HG02571 (cell line): ENCODE measurements at regions not wholly inside any gene's neighbourhood (a gene's known extent, or its start where the extent isn't known, plus 50 kb on each side); places are given as distances from the start of the nearest gene placed in this dataset.

Source experiments
- ATAC-seq: cut with Tn5 transposase; IDR thresholded peaks from one replicate; pipeline ENCODE4 v1.9.1; 2021; ENCODE audit warnings: mild to moderate bottlenecking, moderate library complexity; ENCODE audit not compliant: unreplicated experiment

GRCh38 chr7:131624536-131624935, 68.1 kb upstream of the PODXL start:
- no peak for ATAC-seq

DNA sequence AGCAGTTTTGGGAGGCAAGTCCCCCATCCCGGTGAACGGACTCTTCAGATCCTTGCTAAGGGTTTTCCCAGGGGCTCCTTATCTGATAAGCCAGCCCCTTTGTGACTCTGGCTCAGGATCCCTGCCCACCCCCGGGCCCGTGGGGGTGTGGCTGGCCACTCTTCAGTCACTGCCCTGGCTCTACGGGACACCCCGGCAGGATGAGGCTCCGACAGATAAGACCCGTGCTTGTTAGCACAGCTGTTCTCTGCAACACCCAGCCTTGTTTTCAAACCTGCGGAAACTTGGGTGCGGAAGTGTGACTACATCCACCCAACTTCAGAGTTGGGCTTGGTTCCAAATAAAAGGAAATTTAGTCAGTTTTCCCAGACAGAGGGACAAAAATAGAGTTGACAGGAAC, 66.7 kb upstream of the PODXL start:
- no peak for ATAC-seq

- ATAC-seq: no peak
Measured at GRCh38 chr7:131621652-131622051, 65.2 kb upstream of the PODXL start.

DNA sequence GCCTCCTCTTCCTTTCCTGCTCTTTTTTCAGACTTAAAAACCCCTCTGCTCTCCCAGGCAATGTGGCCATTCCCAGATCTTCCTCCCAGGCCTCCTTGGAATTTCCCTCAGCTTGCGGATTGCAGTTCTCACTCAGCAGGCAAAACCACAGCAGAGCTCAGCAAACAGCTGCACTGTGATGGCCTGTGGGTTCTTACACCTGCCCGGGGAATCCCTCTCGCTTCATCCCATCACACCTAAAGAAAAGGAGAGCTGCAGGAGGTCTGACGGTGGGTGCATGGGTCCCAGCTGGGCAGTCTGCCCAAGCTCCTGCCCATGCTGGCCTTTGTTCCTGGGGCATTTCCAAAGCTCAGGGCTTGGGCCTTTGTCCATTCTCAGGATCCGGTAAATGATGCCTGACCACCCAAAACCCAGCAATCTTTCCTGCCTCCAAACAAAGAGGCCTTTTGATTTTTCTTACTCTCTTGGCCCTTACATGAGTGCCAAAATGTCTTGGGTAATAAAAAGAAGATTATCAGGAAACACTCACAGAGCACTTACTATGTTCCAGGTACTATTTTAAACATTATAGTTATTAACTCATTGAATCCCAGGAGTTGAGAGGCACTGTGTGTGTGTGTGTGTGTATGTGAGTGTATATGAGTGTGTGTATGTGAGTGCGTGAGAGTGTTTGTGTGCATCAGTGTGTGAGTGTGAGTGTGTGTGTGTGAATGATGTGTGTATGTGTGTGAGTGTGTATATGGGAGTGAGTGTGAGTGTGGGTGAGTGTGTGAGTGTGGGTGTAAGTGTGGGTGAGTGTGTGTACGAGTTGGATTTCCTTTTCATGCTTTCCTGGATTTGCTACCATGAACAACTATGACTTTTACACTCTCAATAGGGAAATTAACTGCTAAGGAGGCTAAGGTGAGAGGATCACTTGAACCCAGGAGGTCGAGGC, 64.5 kb upstream of the PODXL start:
- ATAC-seq: no peak

- no peak for ATAC-seq
Measured at GRCh38 chr7:131619336-131620305, 63.2 kb upstream of the PODXL start.

DNA sequence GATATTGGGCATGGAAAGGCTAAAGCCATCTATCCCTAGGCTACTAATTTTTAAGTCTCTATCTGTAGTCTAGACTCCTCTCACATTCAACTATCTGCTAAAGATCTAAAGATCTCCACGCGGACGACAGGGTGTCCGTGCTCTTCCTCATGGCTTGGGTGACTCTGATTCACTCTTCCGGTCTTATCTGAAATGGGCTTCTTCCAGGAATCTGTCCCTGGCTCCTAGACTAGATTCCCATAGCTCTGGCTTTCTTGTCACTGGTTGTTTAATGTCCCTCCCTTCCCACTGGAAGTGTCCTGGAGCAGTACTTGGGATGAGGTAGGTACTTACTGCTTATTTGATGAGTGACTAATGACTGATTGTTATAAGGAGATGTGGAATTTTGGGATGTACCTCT, 62.0 kb upstream of the PODXL start:
- no peak for ATAC-seq

- no peak for ATAC-seq
Measured at GRCh38 chr7:131616487-131617200, 60.2 kb upstream of the PODXL start.

GRCh38 chr7:131613909-131614308, 57.5 kb upstream of the PODXL start:
- no peak for ATAC-seq

- ATAC-seq: no peak
Measured at GRCh38 chr7:131610007-131610406, 53.6 kb upstream of the PODXL start.

GRCh38 chr7:131608116-131608500, 51.7 kb upstream of the PODXL start:
- ATAC-seq: no peak

DNA sequence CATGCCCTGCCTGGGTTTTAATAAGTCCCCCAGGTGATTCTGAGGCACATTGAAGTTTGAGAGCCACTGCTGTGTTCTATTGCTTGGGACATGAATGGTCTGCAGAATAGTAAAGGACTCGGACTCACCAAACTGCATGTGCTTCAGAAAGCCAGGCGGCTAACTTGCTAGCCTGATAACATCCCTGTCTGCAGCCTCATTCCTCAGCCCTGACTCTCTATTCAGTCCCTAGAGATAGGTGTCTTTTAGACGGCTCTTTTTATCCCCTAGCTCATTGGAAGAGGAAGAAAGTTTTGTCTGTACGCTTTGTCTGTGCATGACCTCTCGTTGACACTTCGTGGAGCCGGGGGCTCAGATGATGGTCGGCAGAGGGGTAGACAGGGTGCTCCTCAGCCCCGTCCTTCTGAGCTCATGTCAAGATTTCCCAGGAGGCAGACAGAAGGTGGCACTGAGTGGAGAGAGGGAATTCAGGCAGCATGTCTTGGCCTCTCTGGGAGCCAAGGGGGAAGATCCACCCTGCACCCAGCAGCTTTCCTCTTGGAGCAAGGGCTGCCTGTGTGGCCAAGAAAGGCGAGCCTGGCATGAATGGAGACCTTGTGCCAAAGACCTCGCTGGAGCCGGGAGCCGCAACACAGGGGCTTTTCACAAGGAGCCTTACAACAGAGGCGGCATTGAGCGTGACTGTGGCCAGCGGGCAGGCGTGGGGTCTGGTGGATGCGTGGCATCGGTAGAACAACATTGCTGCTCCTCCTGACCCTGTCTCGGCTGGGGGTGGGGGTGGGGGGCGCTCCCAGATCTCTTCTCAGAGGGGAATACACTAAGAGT, 51.1 kb upstream of the PODXL start:
- ATAC-seq: no peak

DNA sequence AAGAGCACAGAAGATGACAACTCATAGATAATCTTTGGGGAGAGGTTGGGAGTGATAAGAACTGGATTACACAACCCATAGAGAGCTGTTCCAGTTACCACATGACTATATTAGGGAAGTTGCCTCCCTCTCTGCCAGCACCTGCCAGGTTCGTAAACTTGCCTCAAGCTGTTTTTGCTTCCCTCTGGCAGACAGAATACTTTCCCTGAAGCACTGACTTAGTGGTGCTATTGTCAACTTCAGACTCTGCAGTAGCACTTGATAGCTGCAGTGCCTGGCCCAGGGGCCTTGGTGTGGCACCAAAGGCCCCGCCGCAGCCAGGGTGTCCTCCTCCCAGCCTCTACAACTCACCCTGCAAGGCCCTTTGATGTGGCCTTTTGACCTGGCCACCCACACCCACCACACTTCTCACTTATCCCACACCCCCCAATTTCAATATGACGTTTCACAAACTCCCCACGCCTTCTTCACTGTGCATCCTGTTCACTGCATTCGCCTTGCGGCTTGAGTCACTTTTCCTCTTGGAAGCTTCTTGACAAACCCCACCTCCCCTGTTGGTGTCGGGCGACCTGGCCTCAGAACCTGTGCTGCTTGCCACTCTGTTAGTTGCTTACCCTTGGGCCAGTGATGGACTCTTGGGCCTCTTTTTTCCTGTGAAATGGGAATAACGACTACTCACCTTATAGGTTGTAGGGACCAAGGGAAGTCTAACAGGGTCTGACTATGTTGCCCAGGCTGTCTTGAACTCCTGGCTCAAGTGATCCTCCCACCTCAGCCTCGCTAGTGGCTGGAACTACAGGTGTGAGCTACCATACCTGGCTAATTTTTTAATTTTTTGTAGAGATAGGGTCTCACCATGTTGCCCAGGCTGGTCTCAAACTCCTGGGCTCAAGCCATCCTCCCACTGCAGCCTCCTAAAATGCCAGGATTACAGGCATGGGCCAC, 50.2 kb upstream of the PODXL start:
- no peak for ATAC-seq
